Omental fat pad (tissue), 3 donors: ENCODE measurements at regions not wholly inside any gene's neighbourhood (a gene's known extent, or its start where the extent isn't known, plus 50 kb on each side); places are given as distances from the start of the nearest gene placed in this dataset.

ENCODE experiments used
- ATAC-seq: fragments of 150-250 bp; one replicate; pipeline ENCODE4 v1.9.1; 2016; ENCODE audit warnings: mild to moderate bottlenecking, moderate library complexity; ENCODE audit not compliant: low FRiP score
- DNase-seq: peaks from one replicate; pipeline ENCODE4 v3.0.0-alpha.2; 2019; ENCODE audit warnings: low spot score
- TF ChIP-seq, protein P1 (sequence below), 3 donors: fragments of 450-650 bp; IDR thresholded peaks; one replicate each; pipeline ENCODE4 v1.5.1; 2016 to 2017; ENCODE audit warnings: antibody characterized with exemption in 3 of 3, mild to moderate bottlenecking in 3 of 3, moderate library complexity in 2 of 3

DNA sequence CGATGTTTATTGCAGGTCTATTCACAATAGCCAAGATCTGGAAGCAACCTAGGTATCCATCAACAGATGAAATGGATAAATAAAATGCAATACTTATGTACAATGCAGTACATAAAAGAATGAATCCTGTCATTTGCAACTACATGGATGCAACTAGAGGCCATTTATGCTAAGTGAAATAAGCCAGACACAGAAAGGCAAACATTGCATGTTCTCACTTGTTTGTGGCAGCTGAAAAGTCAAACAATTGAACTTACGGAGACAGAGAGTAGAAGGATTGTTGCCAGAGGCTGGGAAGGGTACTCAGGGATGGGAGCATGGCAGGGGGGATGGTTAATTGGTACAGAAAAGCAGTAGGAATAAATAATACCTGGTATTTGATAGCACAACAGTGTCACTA is 563.9 kb downstream of the TMX3 start:
- no peak for ATAC-seq
- TF ChIP-seq, protein P1, sequence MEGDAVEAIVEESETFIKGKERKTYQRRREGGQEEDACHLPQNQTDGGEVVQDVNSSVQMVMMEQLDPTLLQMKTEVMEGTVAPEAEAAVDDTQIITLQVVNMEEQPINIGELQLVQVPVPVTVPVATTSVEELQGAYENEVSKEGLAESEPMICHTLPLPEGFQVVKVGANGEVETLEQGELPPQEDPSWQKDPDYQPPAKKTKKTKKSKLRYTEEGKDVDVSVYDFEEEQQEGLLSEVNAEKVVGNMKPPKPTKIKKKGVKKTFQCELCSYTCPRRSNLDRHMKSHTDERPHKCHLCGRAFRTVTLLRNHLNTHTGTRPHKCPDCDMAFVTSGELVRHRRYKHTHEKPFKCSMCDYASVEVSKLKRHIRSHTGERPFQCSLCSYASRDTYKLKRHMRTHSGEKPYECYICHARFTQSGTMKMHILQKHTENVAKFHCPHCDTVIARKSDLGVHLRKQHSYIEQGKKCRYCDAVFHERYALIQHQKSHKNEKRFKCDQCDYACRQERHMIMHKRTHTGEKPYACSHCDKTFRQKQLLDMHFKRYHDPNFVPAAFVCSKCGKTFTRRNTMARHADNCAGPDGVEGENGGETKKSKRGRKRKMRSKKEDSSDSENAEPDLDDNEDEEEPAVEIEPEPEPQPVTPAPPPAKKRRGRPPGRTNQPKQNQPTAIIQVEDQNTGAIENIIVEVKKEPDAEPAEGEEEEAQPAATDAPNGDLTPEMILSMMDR (IDR thresholded peaks at IDR 0.05): no peak
- no peak for DNase-seq

DNA sequence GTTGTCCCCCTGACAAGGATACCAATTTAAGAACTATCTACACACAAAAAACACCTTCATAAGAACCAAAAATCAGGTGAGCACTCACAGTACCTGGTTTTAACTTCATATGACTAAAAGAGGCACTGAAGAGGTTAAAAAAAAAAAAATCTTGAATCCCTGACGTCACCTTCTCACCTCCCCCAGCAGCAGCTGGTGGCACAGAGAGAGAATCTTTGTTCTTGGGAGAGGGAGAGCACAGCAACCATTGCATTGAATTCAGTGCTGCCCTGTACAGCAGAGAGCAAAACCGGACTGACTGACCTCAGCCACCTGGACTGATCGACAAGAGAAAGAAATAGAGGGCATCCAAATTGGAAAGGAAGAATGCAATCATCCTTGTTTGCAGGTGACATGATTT is 566.0 kb downstream of the TMX3 start:
- no peak for DNase-seq
- ATAC-seq: no peak
- TF ChIP-seq, protein P1 (IDR thresholded peaks at IDR 0.05): no peak

DNA sequence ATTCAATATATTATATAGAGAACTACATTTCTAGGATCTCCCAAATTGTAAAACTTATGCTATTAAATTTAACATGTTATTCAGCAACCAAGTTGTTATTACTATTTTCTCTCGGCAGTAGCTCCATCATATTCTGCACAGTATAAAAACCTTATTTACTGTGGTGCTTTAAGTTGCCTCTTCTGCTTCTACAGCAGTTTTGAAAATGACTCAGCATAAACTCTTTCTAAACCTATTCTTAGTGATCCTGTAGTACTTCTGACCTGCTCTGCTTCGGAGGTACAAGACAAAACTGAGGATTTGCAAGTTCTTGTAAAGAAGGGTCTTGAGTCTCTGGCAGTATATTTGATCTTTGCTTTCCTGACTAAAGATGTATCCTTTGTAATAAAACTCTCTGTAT is 567.2 kb downstream of the TMX3 start:
- DNase-seq (no peak), ATAC-seq (no peak)
- TF ChIP-seq, protein P1 (IDR thresholded peaks at IDR 0.05): no peak

DNA sequence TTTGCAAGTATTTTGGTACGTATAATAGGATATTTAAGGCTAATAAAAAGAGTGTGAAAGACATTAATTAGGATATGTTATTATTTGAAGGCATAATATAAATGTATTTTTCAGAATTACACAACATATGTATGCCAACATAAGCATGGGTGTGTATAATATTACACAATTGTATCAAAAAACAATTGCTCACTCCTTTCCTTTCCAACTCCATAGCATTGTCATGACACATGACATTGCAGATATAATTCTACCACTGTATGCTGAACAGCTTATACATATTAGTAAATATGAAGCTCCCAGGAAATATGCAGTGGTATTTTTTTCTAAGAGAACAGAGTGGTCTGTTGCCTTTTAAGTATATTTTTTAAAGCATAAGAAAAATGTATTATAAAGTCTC is 593.1 kb downstream of the TMX3 start:
- TF ChIP-seq, protein P1 (IDR thresholded peaks at IDR 0.05): no peak
- no peak for DNase-seq
- ATAC-seq: no peak

DNA sequence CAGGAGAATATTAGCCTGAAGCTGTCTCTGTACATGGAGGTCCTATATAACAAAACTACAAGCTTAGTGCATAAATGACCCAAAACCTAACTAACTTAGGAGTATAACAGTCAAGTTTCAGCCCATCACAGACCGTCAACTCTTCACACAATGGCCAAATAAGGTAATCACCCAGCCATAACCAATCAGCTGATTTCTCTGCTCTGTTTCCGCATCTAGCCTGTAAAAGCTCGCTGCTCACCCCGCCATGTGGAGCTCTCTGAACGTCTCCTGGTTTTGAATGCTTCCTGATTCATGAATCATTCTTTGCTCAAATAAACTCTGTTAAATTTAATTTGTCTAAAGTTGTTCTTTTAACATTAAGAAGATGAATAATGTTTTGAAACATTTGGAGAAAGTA is 593.6 kb downstream of the TMX3 start:
- no peak for ATAC-seq
- TF ChIP-seq, protein P1 (IDR thresholded peaks at IDR 0.05): no peak

DNA sequence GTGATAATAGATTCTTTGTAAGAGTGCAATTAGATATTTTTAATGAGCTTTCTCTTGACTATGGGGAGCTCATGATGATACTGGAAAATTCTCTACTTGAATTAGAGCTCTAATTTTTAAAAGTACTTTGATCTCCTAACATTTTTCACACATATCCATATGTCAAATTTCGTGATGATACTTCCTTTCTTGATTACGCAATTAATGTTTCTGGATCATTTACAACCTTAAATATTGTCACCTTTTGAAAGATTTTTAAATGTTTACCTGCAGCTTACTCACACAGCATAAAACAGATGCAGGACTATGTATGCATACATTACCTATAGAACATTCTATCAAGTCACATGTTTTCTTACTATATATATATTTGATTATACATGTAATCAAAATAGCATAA is 598.5 kb upstream of the DSEL start:
- ATAC-seq: no peak
- TF ChIP-seq, protein P1 (IDR thresholded peaks at IDR 0.05): no peak

More for the DNA sequence above, 593.6 kb downstream of the TMX3 start:
- DNase-seq: no peak

DNA sequence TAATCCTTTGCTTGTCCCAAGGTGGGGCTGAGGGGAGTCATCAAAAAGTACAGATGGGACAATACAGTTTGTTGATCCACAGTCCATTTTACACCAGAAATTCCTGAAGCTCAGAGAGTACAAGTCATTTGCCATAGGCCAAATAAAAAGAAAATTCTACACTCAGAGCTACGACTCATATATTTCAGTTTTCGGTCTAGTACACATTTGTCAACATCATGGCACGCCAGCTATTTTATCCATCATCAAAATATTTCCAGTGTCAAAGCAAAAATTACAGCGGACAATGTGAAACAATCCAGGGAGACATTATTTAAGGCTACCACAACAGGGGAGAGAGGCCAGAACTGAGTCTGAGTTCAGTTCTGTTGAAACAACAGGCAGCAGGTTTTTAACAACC is 587.5 kb upstream of the DSEL start:
- no peak for ATAC-seq
- no peak for DNase-seq

More for the DNA sequence above, 598.5 kb upstream of the DSEL start:
- DNase-seq: no peak

More for the DNA sequence above, 587.5 kb upstream of the DSEL start:
- TF ChIP-seq, protein P1 (IDR thresholded peaks at IDR 0.05): no peak
